ENCODE measurements at regions not wholly inside any gene's neighbourhood (a gene's known extent, or its start where the extent isn't known, plus 50 kb on each side); places are given as distances from the start of the nearest gene placed in this dataset.

DNA sequence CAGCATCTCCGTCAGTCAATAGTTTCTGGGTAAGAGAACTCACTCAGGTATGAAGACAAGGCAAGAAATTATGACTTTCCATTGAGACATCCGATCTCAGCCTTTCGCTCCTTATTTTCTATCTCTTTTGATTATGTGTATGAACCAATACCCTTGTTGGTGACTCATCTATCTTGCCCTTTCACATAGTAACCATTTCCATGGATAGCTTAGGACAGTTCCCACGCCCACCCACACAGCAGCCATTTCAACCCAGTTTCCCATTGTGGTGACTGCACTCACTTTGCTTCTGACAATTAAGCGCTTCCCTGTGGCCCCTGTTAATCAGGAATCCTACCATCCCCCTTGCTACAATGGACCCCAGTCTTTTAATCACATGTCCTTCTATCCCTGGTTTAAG lies 210.6 kb upstream of the ADGRL2 start:
- TF ChIP-seq, protein P1, sequence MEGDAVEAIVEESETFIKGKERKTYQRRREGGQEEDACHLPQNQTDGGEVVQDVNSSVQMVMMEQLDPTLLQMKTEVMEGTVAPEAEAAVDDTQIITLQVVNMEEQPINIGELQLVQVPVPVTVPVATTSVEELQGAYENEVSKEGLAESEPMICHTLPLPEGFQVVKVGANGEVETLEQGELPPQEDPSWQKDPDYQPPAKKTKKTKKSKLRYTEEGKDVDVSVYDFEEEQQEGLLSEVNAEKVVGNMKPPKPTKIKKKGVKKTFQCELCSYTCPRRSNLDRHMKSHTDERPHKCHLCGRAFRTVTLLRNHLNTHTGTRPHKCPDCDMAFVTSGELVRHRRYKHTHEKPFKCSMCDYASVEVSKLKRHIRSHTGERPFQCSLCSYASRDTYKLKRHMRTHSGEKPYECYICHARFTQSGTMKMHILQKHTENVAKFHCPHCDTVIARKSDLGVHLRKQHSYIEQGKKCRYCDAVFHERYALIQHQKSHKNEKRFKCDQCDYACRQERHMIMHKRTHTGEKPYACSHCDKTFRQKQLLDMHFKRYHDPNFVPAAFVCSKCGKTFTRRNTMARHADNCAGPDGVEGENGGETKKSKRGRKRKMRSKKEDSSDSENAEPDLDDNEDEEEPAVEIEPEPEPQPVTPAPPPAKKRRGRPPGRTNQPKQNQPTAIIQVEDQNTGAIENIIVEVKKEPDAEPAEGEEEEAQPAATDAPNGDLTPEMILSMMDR (IDR thresholded peaks at IDR 0.05), result no peak
- no peak for TF ChIP-seq ZFX (IDR thresholded peaks at IDR 0.05; ENCODE audit: borderline replicate concordance)
- no peak overlapping the region for H3K27ac ChIP-seq

DNA sequence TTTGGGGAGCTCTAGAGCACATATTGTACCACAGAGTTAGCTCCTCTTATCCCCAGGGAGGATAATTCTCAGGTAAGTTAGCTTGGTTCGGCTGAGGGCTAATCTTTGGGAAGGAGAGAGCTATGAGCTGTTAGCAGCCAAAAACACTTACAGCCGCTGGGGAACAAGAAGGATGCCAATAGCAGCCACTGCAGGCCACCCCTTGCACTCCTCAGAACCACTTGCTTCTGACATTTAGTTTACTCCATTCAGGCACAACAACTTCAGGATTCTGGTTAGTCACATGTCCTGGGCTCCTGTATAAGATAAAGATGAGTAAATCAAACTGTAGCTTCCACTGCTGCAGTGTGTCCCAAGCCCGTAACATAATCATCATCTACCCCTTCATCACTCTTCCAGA lies 212.6 kb upstream of the ADGRL2 start:
- H3K27ac ChIP-seq, result no peak overlapping the region
- TF ChIP-seq, protein P1 (IDR thresholded peaks at IDR 0.05), result no peak
- no peak for TF ChIP-seq ZFX (IDR thresholded peaks at IDR 0.05; ENCODE audit: borderline replicate concordance)

DNA sequence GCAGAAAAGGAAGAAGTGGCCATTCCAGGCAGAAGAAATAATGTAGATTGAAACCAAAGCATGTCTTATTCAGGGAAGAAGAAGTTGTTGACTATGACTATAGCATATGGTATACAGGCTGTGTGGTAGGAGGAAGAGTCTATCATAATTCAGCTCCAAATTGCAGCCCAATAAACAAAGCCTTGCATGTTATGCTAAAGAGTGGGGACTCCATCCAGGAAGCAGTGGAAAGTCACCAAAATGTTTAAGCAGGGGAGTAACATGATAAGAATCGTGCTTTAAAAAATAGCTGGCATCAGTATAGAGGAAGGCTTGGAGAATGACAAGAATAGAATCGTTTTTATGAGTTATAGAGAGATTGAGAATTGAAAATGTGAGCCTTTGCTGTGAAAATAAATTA lies 213.3 kb upstream of the ADGRL2 start:
- TF ChIP-seq ZFX (IDR thresholded peaks at IDR 0.05; ENCODE audit: borderline replicate concordance), result no peak
- TF ChIP-seq, protein P1 (IDR thresholded peaks at IDR 0.05), result no peak
- H3K27ac ChIP-seq, result no peak overlapping the region

DNA sequence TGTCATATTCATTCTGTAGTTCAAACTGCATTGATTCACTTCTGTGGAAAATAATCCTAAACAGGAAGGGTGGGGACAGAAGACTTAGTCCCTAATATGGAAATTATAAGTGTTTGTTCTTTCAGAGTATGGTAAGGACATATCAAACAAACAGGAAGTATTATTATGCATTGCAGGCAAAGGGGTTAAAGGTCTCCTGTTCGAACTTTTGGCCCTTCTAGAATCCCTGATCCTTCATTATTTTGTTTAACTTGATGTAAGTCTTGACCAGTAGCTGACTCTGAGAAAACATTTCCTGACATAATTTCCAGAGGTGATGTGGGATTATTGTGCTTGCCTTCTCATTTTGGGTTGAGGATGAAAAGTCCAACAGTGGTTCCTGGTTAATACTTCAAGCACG lies 215.4 kb upstream of the ADGRL2 start:
- H3K27ac ChIP-seq, result no peak overlapping the region
- no peak for TF ChIP-seq ZFX (IDR thresholded peaks at IDR 0.05; ENCODE audit: borderline replicate concordance)
- TF ChIP-seq, protein P1 (IDR thresholded peaks at IDR 0.05), result no peak

DNA sequence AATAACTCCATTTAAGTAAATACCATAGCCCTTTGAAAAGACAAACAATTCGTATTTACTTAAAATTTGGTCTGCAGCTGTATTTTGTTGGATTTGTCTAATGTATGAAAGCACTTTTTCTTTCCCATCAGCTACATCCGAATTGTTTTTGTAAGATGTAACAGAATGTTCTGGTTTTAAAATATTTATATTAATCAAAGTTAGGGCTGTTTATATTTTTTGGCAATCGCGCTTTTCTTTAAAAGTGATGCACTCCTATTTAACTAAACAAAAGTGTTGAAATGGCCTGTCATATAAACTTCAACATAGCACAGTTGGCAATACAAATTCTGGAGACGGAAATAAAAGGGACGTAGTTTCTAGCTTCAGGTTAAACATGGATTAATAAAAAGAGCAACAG lies 216.3 kb upstream of the ADGRL2 start:
- H3K27ac ChIP-seq, result no peak overlapping the region
- no peak for TF ChIP-seq ZFX (IDR thresholded peaks at IDR 0.05; ENCODE audit: borderline replicate concordance)
- TF ChIP-seq, protein P1 (IDR thresholded peaks at IDR 0.05), result no peak

DNA sequence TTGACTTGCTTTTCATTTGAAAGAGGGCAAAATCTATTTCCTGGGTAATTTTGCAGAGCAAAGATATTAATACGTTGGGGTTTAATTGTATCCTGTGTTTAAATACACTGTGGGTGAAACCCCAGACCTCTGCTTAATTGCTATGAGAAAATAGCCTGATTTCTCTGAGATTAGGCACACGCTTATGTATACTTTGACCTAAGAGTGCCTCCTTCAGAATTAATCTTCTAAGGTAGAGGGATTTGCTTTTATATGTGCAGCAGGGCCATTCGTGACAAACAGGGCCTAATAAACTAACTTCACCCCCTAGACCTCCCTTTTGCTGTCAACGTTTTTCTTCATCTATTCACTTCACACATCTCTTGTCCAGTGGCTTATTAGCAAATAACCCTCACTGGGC lies 216.9 kb upstream of the ADGRL2 start:
- H3K27ac ChIP-seq, result no peak overlapping the region
- TF ChIP-seq ZFX (IDR thresholded peaks at IDR 0.05; ENCODE audit: borderline replicate concordance), result no peak
- TF ChIP-seq, protein P1 (IDR thresholded peaks at IDR 0.05), result no peak

DNA sequence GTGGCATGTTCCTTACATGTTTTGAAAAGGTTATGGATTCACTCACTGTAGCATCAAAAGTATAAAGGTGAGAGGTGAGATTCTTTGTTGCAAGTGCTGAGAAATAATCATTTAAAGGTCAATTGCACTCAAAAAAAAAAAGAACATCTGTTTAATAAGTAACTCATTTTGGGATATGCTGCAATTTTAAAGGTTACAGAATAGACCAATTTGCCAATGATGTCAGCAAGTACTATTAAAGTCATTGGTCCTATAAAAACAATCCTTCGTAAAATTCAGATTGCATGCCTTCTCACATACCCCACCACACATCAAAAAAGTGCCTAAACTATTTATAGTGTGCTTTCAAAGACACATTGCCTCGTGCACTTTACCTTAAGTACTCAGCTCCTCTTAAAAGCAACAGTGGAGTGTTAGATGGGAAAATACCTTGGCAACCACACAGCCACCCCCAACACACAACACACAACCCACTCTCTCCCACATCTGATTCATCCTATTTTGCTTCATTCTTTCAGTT lies 218.2 kb upstream of the ADGRL2 start:
- H3K27ac ChIP-seq, result no peak overlapping the region
- TF ChIP-seq ZFX (IDR thresholded peaks at IDR 0.05; ENCODE audit: borderline replicate concordance), result no peak
- TF ChIP-seq, protein P1 (IDR thresholded peaks at IDR 0.05), result no peak
